ENCODE measurements at regions not wholly inside any gene's neighbourhood (a gene's known extent, or its start where the extent isn't known, plus 50 kb on each side); places are given as distances from the start of the nearest gene placed in this dataset.

DNA sequence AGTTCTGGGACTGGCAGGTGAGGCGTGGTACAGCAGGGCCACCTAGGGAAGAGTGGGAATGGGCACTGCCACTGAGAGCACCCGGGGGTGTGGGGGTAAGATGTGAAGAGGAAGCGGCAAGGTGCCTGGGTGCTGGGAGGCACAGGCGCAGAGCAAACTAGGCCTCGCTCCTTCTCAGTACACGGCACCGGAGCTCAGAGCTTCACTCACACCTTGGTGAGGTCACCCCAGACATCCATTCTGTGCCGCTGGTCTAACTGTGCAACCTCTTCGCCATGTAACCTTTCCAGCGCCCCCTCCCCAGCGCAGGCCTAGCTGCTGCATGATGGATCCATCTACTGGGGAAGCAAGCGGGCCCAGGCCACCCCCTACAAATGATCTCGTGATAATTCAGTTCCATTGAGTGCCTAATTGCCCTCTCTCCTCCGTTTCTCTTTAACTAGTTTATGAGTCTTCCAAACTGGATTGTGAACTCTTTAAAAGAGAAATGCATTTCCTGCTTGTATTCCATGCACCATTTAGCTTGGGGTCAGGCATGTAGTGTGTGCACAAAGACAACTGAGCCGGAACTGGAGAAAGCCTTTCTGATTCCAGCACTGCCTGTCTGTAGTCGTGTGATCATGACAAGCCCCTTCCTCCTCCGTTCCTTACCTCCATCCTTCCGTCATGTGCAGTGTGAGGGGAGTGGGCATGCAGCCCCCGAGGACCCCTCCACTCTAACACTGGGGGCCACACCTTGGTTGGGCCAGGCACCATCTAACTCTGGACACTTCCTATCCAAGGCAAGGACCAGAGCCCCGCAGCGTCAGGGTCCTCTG is 1475.2 kb downstream of the TBC1D22A start:
- TF ChIP-seq, protein P1, sequence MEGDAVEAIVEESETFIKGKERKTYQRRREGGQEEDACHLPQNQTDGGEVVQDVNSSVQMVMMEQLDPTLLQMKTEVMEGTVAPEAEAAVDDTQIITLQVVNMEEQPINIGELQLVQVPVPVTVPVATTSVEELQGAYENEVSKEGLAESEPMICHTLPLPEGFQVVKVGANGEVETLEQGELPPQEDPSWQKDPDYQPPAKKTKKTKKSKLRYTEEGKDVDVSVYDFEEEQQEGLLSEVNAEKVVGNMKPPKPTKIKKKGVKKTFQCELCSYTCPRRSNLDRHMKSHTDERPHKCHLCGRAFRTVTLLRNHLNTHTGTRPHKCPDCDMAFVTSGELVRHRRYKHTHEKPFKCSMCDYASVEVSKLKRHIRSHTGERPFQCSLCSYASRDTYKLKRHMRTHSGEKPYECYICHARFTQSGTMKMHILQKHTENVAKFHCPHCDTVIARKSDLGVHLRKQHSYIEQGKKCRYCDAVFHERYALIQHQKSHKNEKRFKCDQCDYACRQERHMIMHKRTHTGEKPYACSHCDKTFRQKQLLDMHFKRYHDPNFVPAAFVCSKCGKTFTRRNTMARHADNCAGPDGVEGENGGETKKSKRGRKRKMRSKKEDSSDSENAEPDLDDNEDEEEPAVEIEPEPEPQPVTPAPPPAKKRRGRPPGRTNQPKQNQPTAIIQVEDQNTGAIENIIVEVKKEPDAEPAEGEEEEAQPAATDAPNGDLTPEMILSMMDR (IDR thresholded peaks at IDR 0.05; ENCODE audit: insufficient read depth, low read length, poor library complexity, severe bottlenecking) = no peak
- TF ChIP-seq EZH2phosphoT487 (conservative IDR thresholded peaks at IDR 0.05; ENCODE audit: low read length) = no peak
